Endothelial cell of umbilical vein (primary cell): ENCODE measurements at regions not wholly inside any gene's neighbourhood (a gene's known extent, or its start where the extent isn't known, plus 50 kb on each side); places are given as distances from the start of the nearest gene placed in this dataset.

Experiments
- BruUV-seq: library from RNA; stranded (reverse); fragments of 400-500 nt; replicated peaks from 2 replicates; lab custom pipeline; 2021; lab: Mats Ljungman, UMichigan
- CTCF ChIA-PET: fragments of 300-600, 350-600 bp; sonication (Branson Sonifier 250); formaldehyde crosslinking; loops from one replicate; lab custom pipeline; 2021; ENCODE audit warnings: antibody characterized with exemption, inconsistent platforms; lab: Charles Lee
- POLR2A ChIA-PET: fragments of 300-600, 350-600 bp; sonication (Branson Sonifier 250); formaldehyde crosslinking; loops from one replicate; lab custom pipeline; 2021; ENCODE audit warnings: antibody characterized with exemption, inconsistent platforms; lab: Charles Lee
- DNase-seq: peaks from one replicate; pipeline ENCODE4 v3.0.0-alpha.2; 2011; ENCODE audit warnings: low read depth, low spot score
- FAIRE-seq: peaks from 2 replicates; lab custom pipeline; 2011; peaks lifted over from hg19 to GRCh38; lab: Jason Lieb, UNC
- H2AFZ ChIP-seq: 2 replicates; pipeline ENCODE4 v1.6.0; 2012; ENCODE audit warnings: low read depth, low read length, control low read depth, inconsistent platforms
- H3K27ac ChIP-seq: 2 replicates; pipeline ENCODE4 v1.5.1; 2011; ENCODE audit warnings: low read depth, mild to moderate bottlenecking, control low read depth, low read length, moderate library complexity; ENCODE audit not compliant: insufficient read depth
- H3K27me3 ChIP-seq, 2 experiments: 2 replicates each; pipeline versions ENCODE4 v1.6.0 to v1.6.1; 2011; ENCODE audit warnings: low read length in 2 of 2, mixed read lengths in 1 of 2; ENCODE audit not compliant: control insufficient read depth in 2 of 2, insufficient read depth in 2 of 2
- H3K36me3 ChIP-seq, 2 experiments: 2 replicates in 1 of 2; 3 replicates in 1 of 2; pipeline ENCODE4 v1.5.1; 2011; ENCODE audit warnings: low read length in 2 of 2, mild to moderate bottlenecking in 1 of 2, moderate library complexity in 1 of 2; ENCODE audit not compliant: control insufficient read depth in 2 of 2, insufficient read depth in 2 of 2; ENCODE audit errors: extremely low read depth in 1 of 2
- H3K4me1 ChIP-seq: 3 replicates; pipeline ENCODE4 v1.5.1; 2011; ENCODE audit warnings: mild to moderate bottlenecking, low read length; ENCODE audit not compliant: control insufficient read depth, insufficient read depth; ENCODE audit errors: extremely low read depth
- H3K4me2 ChIP-seq: 2 replicates; pipeline ENCODE4 v1.6.1; 2011; ENCODE audit warnings: low read length, control low read depth, mixed read lengths; ENCODE audit not compliant: insufficient read depth
- H3K4me3 ChIP-seq, 3 experiments: fragments of 200-600 bp in 1 of 3; sonication (generic), shearing (Covaris generic) in 1 of 3; replicated peaks in 1 of 3; 2 replicates each; pipeline ENCODE4 v1.5.1; 2011 to 2016; ENCODE audit warnings: control low read depth in 3 of 3, low read length in 3 of 3, mild to moderate bottlenecking in 2 of 3, inconsistent platforms in 1 of 3, low read depth in 1 of 3, moderate library complexity in 1 of 3; ENCODE audit not compliant: insufficient read depth in 1 of 3
- H3K79me2 ChIP-seq: 2 replicates; pipeline ENCODE4 v1.6.0; 2012; ENCODE audit warnings: low read length, inconsistent platforms; ENCODE audit not compliant: control insufficient read depth, insufficient read depth
- H3K9ac ChIP-seq: replicated peaks from 2 replicates; pipeline ENCODE3; 2011; ENCODE audit warnings: low read length, control low read depth; ENCODE audit not compliant: insufficient read depth; ENCODE audit errors: extremely low read depth
- H3K9me1 ChIP-seq: replicated peaks from 3 replicates; pipeline ENCODE4 v1.6.0; 2011; ENCODE audit warnings: mild to moderate bottlenecking, low read length; ENCODE audit not compliant: control insufficient read depth, insufficient read depth; ENCODE audit errors: extremely low read depth
- H3K9me3 ChIP-seq: replicated peaks from 2 replicates; pipeline ENCODE4 v1.5.1; 2012; ENCODE audit warnings: low read length, inconsistent platforms; ENCODE audit not compliant: control insufficient read depth, insufficient read depth
- H4K20me1 ChIP-seq: replicated peaks from 2 replicates; pipeline ENCODE3; 2011; ENCODE audit warnings: mild to moderate bottlenecking, low read length; ENCODE audit not compliant: control insufficient read depth, insufficient read depth; ENCODE audit errors: extremely low read depth
- EZH2 ChIP-seq: IDR thresholded peaks from 2 replicates; pipeline ENCODE4 v1.6.1; 2012; ENCODE audit warnings: borderline replicate concordance, low read depth, mild to moderate bottlenecking, moderate library complexity, low read length, inconsistent platforms; ENCODE audit not compliant: severe bottlenecking
- FOS ChIP-seq: IDR thresholded peaks from 2 replicates; pipeline ENCODE4 v1.6.1; 2011; ENCODE audit warnings: mild to moderate bottlenecking, low read length, moderate library complexity, borderline replicate concordance; ENCODE audit not compliant: insufficient read depth
- GATA2 ChIP-seq: IDR thresholded peaks from 2 replicates; pipeline ENCODE4 v1.7.0; 2011; ENCODE audit warnings: low read depth, mild to moderate bottlenecking, moderate library complexity, mixed read lengths, low read length; ENCODE audit not compliant: insufficient read length, insufficient read depth
- JUN ChIP-seq: IDR thresholded peaks from 2 replicates; pipeline ENCODE4 v1.6.1; 2011; ENCODE audit warnings: borderline replicate concordance, low read depth; ENCODE audit not compliant: insufficient read length, insufficient read depth
- MYC ChIP-seq: IDR thresholded peaks from one replicate; pipeline ENCODE4 v1.6.1; 2011; ENCODE audit warnings: mild to moderate bottlenecking, low read depth, low read length
- POLR2A ChIP-seq: IDR thresholded peaks from 2 replicates; pipeline ENCODE4 v1.6.1; 2012; ENCODE audit warnings: low read depth, mild to moderate bottlenecking, control low read depth, low read length
- POLR2AphosphoS5 ChIP-seq: IDR thresholded peaks from 2 replicates; pipeline ENCODE4 v1.6.1; 2012; ENCODE audit warnings: low read depth, mild to moderate bottlenecking, control low read depth, low read length, moderate library complexity; ENCODE audit not compliant: insufficient read depth
- dilution Hi-C: fragments of 300-500 bp; cut with MboI; formaldehyde crosslinking; loops from one replicate; pipeline ENCODE4 v1.15.0; 2019; ENCODE audit warnings: low sequenced_read_pairs; ENCODE audit not compliant: extremely low pct_ligation_motif_present
- intact Hi-C: fragments of 100-400 bp; cut with micrococcal nuclease; formaldehyde crosslinking; loops from one replicate; pipeline ENCODE4 v1.10.0; 2022
- TF ChIP-seq, protein P1 (sequence below), 2 donors: IDR thresholded peaks; 1 replicate in 1 of 2; 2 replicates in 1 of 2; pipeline ENCODE4 v1.5.1; 2011; ENCODE audit warnings: low read length in 2 of 2, mild to moderate bottlenecking in 2 of 2, moderate library complexity in 2 of 2, control low read depth in 1 of 2, inconsistent platforms in 1 of 2, low read depth in 1 of 2; ENCODE audit not compliant: insufficient read depth in 1 of 2; ENCODE audit errors: extremely low read depth in 1 of 2
- TF ChIP-seq, protein P2 (sequence below): IDR thresholded peaks from 2 replicates; pipeline ENCODE4 v1.6.1; 2011; ENCODE audit not compliant: insufficient read depth, insufficient read length

DNA sequence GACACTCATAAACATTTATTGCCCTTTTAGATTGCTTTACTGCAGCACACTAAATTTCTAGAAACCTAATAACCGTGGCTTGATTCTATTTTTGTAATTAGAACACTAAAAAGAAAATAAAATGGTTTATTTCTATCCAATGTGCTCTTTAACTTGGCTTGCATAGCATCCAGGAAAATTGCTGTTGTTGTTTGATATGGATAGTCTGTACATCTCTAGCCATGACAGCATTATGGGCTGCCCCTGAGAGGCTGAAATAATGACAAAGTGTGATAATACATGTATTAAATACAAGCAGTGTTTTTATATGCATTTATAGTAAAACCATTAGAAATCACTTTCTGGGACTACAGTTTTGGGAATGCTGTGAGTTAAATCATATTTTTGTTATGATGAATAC is 472.5 kb downstream of the EPM2A start:
- no peaks in the 10 kb centered on the region for H3K4me1 ChIP-seq
- no peak overlapping the region for H3K9ac ChIP-seq
- dilution Hi-C loops: no loop called here
- intact Hi-C loops: no loop called here
- ChIA-PET POLR2A (no interaction called here), CTCF (no interaction called here)
- no peaks in the 10 kb centered on the region for H3K36me3 ChIP-seq
- no peak for DNase-seq
- H3K27ac ChIP-seq: no peak overlapping the region
- no peak overlapping the region for H3K4me3 ChIP-seq
- no peaks in the 10 kb centered on the region for H3K9me1 ChIP-seq
- no TSS peak for BruUV-seq
- no peak for FAIRE-seq
- H3K9me3 ChIP-seq: no peaks in the 10 kb centered on the region
- TF ChIP-seq MYC (no peak), POLR2A (no peak), JUN (no peak)
- H3K27me3 ChIP-seq: no peaks in the 10 kb centered on the region
- no peaks in the 10 kb centered on the region for H4K20me1 ChIP-seq
- H3K79me2 ChIP-seq: no peaks in the 10 kb centered on the region
- no peak overlapping the region for H3K4me2 ChIP-seq
- H2AFZ ChIP-seq: no peak overlapping the region

DNA sequence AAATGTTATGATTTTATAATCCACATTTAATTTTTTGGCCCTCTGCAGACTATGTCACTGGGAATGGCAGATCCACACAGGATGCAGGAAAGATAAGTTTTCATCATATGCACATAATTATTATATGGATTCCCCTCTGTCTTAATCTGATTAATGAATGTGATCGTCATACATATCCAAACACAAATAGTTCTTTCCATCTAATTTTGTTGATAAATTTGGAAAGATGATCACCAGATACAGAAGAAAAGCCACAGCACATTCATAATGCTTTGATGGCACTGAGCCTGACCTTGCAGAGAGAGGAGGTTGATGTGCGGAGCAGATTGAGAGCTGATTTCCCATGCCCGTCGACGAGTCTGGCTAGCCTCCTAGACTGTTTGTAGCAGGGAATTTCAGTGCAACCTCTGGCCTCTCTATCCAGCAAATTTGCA is 471.5 kb downstream of the EPM2A start:
- CTCF ChIA-PET: interaction anchor here (1.2 kb wide), 1 partner anchor 11 kb away, joined by 3 read pairs; no protein-coding TSS in a partner anchor
- no peak overlapping the region for H3K9ac ChIP-seq
- TF ChIP-seq JUN (no peak), POLR2AphosphoS5 (no peak), MYC (no peak), FOS (no peak), POLR2A (no peak), GATA2 (no peak), EZH2 (no peak)
- TF ChIP-seq, protein P1, sequence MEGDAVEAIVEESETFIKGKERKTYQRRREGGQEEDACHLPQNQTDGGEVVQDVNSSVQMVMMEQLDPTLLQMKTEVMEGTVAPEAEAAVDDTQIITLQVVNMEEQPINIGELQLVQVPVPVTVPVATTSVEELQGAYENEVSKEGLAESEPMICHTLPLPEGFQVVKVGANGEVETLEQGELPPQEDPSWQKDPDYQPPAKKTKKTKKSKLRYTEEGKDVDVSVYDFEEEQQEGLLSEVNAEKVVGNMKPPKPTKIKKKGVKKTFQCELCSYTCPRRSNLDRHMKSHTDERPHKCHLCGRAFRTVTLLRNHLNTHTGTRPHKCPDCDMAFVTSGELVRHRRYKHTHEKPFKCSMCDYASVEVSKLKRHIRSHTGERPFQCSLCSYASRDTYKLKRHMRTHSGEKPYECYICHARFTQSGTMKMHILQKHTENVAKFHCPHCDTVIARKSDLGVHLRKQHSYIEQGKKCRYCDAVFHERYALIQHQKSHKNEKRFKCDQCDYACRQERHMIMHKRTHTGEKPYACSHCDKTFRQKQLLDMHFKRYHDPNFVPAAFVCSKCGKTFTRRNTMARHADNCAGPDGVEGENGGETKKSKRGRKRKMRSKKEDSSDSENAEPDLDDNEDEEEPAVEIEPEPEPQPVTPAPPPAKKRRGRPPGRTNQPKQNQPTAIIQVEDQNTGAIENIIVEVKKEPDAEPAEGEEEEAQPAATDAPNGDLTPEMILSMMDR (IDR thresholded peaks at IDR 0.05; ENCODE audit: extremely low read depth in 1 of 2, insufficient read depth in 1 of 2, low read depth in 1 of 2, low read length in 2 of 2): no peak
- TF ChIP-seq, protein P2, sequence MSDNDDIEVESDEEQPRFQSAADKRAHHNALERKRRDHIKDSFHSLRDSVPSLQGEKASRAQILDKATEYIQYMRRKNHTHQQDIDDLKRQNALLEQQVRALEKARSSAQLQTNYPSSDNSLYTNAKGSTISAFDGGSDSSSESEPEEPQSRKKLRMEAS: no peak
- no peaks in the 10 kb centered on the region for H3K4me1 ChIP-seq
- no TSS peak for BruUV-seq
- no peaks in the 10 kb centered on the region for H3K79me2 ChIP-seq
- H3K9me1 ChIP-seq: no peaks in the 10 kb centered on the region
- dilution Hi-C loops (no loop called here), intact Hi-C loops (no loop called here)
- no peak overlapping the region for H3K4me2 ChIP-seq
- H3K9me3 ChIP-seq: no peaks in the 10 kb centered on the region
- no peaks in the 10 kb centered on the region for H3K27me3 ChIP-seq
- H3K27ac ChIP-seq: no peak overlapping the region
- H3K4me3 ChIP-seq: no peak overlapping the region
- FAIRE-seq (no peak), DNase-seq (no peak)
- H3K36me3 ChIP-seq: no peaks in the 10 kb centered on the region
- H4K20me1 ChIP-seq: no peaks in the 10 kb centered on the region
- no peak overlapping the region for H2AFZ ChIP-seq
- POLR2A ChIA-PET: no interaction called here
